Fibroblast of skin of scalp (primary cell): ENCODE measurements at regions not wholly inside any gene's neighbourhood (a gene's known extent, or its start where the extent isn't known, plus 50 kb on each side); places are given as distances from the start of the nearest gene placed in this dataset.
"Not testable (repeated sequence)": the region's sequence is repeated elsewhere in the genome, so short reads cannot be mapped to it uniquely, and the experiment has no call there.

Experiments used
- DNase-seq: peaks from one replicate; pipeline ENCODE4 v3.0.0-alpha.2; 2013

GRCh38 chr12:131586761-131587160, 124.1 kb upstream of the SFSWAP start:
- no peak for DNase-seq

- no peak for DNase-seq
Observed at GRCh38 chr12:131587565-131587964, 123.3 kb upstream of the SFSWAP start.

DNA sequence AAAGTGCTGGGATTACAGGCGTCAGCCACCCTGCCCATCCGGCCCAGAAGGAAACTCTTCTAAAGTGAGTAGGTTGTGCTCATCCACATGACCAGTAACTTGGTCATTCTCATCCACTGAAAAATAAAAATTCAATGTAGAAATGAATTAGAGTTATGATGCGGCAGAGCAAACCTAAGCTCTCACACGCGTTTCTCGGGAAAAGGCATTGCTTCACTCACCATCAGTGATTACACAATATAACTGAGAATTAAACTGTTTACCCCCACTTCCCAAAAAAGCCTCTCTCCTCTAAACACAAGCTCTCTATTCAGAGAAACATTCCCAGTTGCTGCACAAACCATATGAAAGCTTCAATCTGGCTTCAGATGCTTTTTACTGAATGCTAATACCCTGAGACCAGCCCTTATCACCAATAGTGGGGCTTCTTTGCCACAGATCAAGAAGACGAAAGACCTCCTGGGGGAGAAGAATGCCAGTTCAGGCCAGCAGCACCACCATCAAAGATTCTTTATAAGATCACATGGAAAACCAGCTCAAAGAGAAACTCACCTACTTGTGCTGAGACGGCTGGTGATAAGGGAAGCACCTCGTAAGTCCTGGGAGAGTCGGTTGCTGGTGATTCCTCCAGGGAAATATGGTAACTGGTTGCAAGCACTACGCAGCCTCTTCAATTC, 121.5 kb upstream of the SFSWAP start:
- DNase-seq = no peak

- no peak for DNase-seq
Observed at GRCh38 chr12:131589966-131590365, 120.9 kb upstream of the SFSWAP start.

DNA sequence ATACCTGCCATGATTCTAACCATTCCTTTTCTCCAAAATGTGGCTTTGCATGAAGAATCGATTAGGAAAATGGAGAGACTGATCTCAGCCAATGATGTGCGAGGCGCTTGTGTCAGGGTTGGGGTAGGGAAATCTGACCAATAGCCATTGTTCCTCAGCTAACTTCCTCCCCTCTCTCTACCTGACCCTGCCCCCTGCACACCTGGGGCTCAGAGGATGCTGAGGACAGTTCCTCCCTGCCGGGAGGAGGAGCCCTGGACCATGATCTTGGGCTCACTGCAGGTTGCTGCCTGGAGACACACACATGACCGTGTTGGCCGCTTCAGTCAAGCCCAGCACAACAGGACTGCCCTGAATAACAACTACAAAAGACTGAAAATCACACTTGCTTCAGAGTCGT, 119.8 kb upstream of the SFSWAP start:
- no peak for DNase-seq

DNA sequence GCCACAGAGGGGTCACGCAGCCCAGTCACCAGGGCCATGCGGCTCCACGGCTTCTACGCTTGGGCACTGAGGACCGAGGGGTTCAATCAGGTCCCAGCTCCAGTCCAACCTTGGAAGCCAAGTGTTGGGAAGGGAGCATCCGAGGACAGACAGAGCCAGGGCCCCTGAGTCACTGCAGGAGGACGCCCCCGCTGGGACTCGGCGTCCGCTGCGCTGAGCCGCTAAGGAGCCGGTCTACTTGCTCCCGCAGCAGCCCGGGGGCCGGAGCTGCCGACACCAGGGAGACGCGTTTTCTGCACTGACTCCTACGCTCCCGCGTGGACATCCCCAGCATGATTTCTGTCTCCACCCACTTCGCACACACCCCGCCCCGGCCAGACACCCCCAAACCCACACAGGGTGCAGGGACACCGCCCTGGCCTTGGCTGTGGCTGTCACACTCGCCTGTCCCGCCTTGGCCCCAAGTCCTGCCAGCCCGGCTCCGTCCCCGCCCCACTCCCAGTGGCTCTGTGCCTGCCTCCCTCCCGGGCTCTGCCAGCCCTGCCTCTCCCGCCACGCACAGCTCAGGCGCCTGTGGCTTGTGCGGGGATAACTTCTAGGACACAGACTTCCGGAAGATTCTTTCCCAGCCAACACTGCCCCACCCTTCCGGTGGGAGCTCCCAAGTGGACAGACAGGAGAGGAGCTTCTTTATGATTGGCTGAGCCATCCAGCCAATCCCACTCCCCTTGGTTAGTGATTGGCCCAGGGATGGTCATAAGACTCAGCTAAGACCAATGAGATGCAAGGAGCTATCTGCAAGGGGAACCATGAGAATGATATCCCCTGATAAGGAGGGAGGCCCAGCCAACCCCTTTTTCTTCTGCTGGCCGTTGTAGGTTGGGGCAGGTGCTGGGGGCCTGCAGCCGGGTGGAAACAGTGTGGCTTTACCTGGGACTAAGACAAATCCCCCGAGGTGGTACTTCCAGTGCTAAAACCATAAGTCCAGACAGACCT, 118.9 kb upstream of the SFSWAP start:
- no peak for DNase-seq

- no peak for DNase-seq
Observed at GRCh38 chr12:131592972-131593371, 117.9 kb upstream of the SFSWAP start.

GRCh38 chr12:131593406-131593805, 117.5 kb upstream of the SFSWAP start:
- DNase-seq = no peak

DNA sequence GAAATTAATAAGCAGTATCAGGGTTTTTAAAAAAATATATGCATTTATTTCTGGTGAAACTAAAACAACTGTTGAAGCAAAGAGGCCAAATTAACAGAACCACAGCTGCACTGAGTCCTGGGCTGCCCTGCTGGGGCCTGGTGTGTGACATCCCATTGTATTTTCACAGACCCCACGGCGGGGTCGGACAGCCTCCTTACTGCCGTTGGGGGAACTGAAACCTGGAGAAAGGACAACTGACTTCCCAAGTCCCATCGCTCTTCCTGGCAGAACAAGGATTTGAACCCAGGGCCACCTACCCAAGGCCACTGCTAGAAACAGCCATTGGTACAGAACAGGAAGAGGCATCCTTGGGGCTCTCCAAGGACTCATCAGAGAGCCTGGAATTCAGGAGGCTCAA, 114.8 kb upstream of the SFSWAP start:
- no peak for DNase-seq

DNA sequence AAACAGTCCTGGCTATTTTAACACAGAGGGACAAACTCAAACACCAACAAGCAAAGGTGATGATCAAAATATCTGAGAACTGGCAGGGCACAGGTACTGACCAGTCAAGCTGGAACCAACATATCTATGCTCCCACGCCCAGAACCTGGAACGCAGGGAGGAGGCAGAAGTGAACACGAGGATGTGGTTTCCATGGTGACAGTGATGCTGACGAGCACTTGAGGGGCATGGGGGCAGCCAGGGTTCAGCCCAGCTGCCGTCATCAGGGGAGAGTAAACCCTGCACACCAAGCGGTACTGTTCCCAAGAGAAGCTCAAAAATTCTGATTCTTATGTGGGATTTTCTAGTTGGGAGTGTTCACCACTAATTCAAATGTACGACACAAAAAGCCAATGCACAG, 113.6 kb upstream of the SFSWAP start:
- DNase-seq = no peak

GRCh38 chr12:131598717-131599116, 112.2 kb upstream of the SFSWAP start:
- DNase-seq = no peak

DNA sequence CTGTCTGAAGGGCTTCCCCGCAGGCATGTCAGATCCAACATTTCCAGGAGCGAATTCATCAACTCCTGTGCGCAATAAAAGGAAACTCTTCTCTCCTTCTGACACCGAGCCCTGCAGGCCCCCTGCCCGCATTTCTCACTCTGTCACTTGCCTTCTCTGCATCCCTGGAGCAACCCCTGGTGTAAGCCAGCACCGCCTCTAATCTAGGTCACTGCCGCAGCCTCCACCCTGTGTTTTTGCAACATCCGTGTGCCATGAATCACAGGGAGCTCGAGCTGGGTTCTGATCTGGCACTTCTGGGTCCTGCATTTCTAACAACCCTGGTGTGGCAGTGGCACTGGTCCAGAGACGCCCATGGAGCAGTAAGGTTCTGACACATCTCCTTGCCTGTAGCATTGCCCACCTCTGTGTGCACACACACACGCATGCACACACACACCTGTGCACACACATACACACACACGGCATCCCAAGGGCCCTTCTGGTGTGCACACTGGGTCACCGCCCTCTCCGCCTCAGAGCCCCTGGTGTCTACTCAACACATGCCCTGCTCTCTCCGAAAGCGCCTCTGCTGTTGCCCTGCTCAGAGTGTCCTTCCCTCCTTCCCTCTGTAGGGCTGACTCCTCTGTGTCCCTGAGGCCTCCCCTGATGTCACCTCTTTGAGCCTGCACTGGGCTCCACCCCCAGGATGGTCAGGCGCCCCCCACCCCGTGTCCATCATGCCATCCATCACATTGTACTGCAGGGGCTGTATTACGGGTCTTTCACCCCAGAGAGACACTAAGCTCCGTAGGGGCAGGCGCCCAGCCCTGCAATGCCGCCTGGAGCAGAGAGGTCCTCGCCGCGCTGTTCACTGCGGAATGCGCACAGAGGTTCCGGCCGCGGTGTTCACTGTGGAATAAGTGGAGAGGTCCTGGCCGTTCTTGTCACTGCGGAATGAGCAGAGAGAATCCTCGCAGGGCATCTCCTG, 111.4 kb upstream of the SFSWAP start:
- no peak for DNase-seq

- no peak for DNase-seq
Observed at GRCh38 chr12:131600160-131600532, 110.7 kb upstream of the SFSWAP start.

GRCh38 chr12:131601499-131601898, 109.4 kb upstream of the SFSWAP start:
- DNase-seq = not testable (repeated sequence)

DNA sequence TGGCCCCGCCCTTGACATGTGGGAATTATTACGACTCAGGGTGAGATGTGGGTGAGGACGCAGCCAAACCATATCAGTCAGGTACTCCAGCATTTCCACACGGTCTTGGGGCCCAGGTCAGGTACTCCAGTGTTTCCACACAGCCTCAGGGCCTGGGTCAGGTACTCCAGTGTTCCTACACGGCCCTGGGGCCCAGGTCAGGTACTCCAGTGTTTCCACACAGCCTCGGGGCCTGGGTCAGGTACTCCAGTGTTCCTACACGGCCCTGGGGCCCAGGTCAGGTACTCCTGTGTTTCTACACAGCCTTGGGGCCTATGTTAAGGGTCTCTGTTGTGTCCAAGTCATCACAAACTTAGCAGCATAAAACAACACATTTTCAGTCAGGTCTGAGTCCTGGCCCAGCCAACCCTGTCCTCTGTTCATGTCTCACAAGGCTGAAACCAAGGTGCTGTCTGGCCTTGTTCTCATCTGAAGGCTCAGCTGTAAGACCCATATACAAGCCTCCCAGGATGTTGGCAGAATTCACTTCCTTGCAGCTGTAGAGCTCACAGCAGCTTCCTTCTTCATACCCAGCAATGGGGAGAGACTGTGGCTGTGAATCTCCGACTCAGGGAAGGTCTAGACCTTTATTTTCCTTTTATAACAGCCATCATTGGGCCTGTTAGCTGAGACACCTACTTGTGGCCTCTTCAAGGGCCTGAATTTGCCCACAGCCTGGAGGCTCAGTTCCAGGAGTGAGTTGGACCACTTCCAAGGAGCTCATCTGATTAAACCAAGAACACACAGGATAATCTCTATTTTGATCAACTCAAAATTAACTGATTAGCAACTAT, 107.6 kb upstream of the SFSWAP start:
- DNase-seq = no peak

GRCh38 chr12:131603939-131604795, 106.7 kb upstream of the SFSWAP start:
- DNase-seq = peak; percentile 8

GRCh38 chr12:131604859-131605258, 106.0 kb upstream of the SFSWAP start:
- DNase-seq = no peak

- DNase-seq = no peak
Observed at GRCh38 chr12:131605304-131605829, 105.5 kb upstream of the SFSWAP start.

DNA sequence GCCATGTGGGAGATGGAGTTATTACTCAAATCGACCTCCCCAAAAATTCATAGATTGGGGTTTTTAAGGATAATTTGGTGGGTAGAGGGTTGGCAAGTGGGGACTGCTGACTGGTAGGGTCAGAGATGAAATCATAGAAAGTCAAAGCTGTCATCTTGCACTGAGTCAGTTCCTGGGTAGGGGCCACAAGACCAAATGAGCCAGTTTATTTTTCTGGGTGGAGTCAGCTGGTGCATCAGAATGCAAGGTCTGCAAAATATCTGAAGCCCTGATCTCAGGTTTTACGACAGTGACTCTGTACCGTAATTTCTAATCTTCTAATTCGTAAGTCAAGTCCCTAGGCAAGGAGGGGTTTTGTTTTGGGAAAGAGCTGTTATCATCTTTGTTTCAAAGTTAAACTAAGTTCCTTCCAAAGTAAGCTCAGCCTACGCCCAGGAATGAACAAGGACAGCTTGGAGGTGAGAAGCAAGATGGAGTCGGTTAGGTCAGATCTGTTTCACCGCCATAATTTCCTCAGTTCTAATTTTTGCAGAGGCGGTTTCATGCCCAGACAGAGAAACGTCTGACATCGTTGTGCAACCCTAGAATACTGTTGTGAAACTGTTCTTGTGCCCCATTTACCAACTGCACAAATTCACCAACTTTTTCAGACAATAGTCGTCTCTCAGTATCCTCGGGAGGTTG, 104.5 kb upstream of the SFSWAP start:
- no peak for DNase-seq
